HAP-1 (cell line): ENCODE measurements at regions not wholly inside any gene's neighbourhood (a gene's known extent, or its start where the extent isn't known, plus 50 kb on each side); places are given as distances from the start of the nearest gene placed in this dataset.

Source experiments
- DNase-seq, 2 experiments: peaks; one replicate each; pipeline ENCODE4 v3.0.0-alpha.2; 2016 to 2020; ENCODE audit warnings: low spot score in 2 of 2
- H3K27me3 ChIP-seq: fragments of 250-450 bp; sonication (Bioruptor Pico); 2 replicates; pipeline ENCODE4 v1.5.1; 2020; ENCODE audit warnings: low read depth, mild to moderate bottlenecking, moderate library complexity
- H3K36me3 ChIP-seq: fragments of 250-450 bp; sonication (Bioruptor Pico); replicated peaks from 2 replicates; pipeline ENCODE4 v1.5.1; 2020; ENCODE audit warnings: mild to moderate bottlenecking
- H3K4me1 ChIP-seq: fragments of 250-450 bp; sonication (Bioruptor Pico); 2 replicates; pipeline ENCODE4 v1.5.1; 2020; ENCODE audit warnings: mild to moderate bottlenecking
- H3K4me3 ChIP-seq: fragments of 250-450 bp; sonication (Bioruptor Pico); 2 replicates; pipeline ENCODE4 v1.5.1; 2020; ENCODE audit warnings: mild to moderate bottlenecking, moderate library complexity
- H3K9me3 ChIP-seq: fragments of 250-450 bp; sonication (Bioruptor Pico); 2 replicates; pipeline ENCODE4 v1.5.1; 2020; ENCODE audit warnings: mild to moderate bottlenecking, moderate library complexity
- in situ Hi-C: fragments of 300-500 bp; cut with MboI; formaldehyde crosslinking; loops from 3 replicates; pipeline ENCODE4 v1.14.3; 2020; ENCODE audit warnings: low sequenced_read_pairs, inconsistent platforms, mixed read lengths

DNA sequence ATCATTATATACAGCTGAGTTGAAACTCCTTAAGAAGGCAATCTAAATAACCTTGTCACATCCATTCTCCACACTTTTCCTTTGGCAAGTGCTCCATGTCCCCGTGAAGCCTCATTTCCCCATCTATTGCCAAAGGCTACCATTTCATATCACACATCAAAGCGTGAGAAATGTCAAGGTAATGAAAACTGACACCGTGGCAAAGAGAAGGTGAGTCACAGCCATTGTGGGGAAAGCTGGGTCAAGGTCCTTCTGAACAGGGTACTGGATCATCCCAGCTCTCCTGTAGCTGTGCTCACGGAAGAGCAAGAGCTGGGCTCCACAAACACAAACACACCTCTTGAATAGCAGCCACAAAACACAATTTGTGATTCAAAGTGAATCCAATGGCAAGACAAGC, 58.2 kb upstream of the REG3G start:
- H3K9me3 ChIP-seq: no peaks in the 10 kb centered on the region
- H3K4me1 ChIP-seq: no peaks in the 10 kb centered on the region
- H3K27me3 ChIP-seq: no peaks in the 10 kb centered on the region
- H3K36me3 ChIP-seq: no peaks in the 10 kb centered on the region
- DNase-seq: no peak
- H3K4me3 ChIP-seq: no peak overlapping the region
- in situ Hi-C loops: no loop called here

DNA sequence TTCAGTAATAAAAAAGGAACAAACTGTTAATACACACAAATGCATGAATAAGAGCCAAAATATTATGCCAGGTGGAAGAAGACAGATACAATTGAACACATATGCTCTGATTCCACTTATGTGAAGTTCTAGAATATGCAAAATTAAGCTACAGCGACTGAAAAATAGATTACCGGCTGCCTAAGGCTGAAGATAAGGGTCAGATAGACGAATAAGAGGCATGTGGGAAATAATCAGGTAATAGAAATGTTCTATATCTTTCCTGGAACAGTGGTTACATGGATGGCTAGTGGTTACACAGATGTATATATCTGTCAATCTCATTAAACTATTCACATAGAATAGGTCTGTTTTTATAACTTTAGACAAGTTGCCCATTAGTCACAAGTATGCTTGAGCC, 51.9 kb upstream of the REG3G start:
- Histone ChIP-seq H3K4me1 (no peaks in the 10 kb centered on the region), H3K9me3 (no peaks in the 10 kb centered on the region), H3K4me3 (no peak overlapping the region), H3K36me3 (no peaks in the 10 kb centered on the region), H3K27me3 (no peaks in the 10 kb centered on the region)
- no peak for DNase-seq
- in situ Hi-C loops: no loop called here
